Cardiac muscle cell (in vitro differentiated cells and primary cell): ENCODE measurements at regions not wholly inside any gene's neighbourhood (a gene's known extent, or its start where the extent isn't known, plus 50 kb on each side); places are given as distances from the start of the nearest gene placed in this dataset.

Experiments used
- DNase-seq, 2 donors: peaks; one replicate each; pipeline versions ENCODE4 v3.0.0 to v3.0.0-alpha.2; 2010 to 2017; ENCODE audit warnings: low read depth in 1 of 2, low spot score in 1 of 2
- H3K27ac ChIP-seq: fragments of 200-600 bp; sonication (generic); 2 replicates; pipeline ENCODE4 v1.5.1; 2016
- H3K27me3 ChIP-seq: fragments of 200-600 bp; sonication (generic); 2 replicates; pipeline ENCODE4 v1.6.0; 2016; ENCODE audit warnings: control low read depth
- H3K36me3 ChIP-seq: fragments of 200-600 bp; sonication (generic); 2 replicates; pipeline ENCODE4 v1.5.1; 2016; ENCODE audit warnings: control low read depth
- H3K4me1 ChIP-seq: fragments of 200-600 bp; sonication (generic); 2 replicates; pipeline ENCODE4 v1.8.1; 2017; ENCODE audit warnings: low read depth, mild to moderate bottlenecking, mixed run types
- H3K4me3 ChIP-seq: fragments of 200-600 bp; sonication (generic); 2 replicates; pipeline ENCODE4 v1.5.1; 2016; ENCODE audit warnings: mild to moderate bottlenecking
- H3K9me3 ChIP-seq: fragments of 200-600 bp; sonication (generic); 2 replicates; pipeline ENCODE4 v1.5.1; 2017; ENCODE audit warnings: low read depth, mild to moderate bottlenecking, control low read depth
- CTCF ChIP-seq: IDR thresholded peaks from 2 replicates; pipeline ENCODE4 v1.5.1; 2012; ENCODE audit warnings: low read depth, mild to moderate bottlenecking, low read length

- no peak overlapping the region for H3K4me3 ChIP-seq
- no peaks in the 10 kb centered on the region for H3K36me3 ChIP-seq
- H3K4me1 ChIP-seq = peaks cover 22% of the 10 kb centered on the region
- no peaks in the 10 kb centered on the region for H3K9me3 ChIP-seq
- no peak for DNase-seq
- no peak overlapping the region for H3K27ac ChIP-seq
- no peaks in the 10 kb centered on the region for H3K27me3 ChIP-seq
- TF ChIP-seq CTCF = no peak
Observed at GRCh38 chr7:48992816-48993215, 68.5 kb downstream of the CDC14C start.

- Histone ChIP-seq H3K27ac (no peak overlapping the region), H3K36me3 (no peaks in the 10 kb centered on the region), H3K27me3 (no peaks in the 10 kb centered on the region), H3K4me3 (no peak overlapping the region), H3K4me1 (no peaks in the 10 kb centered on the region), H3K9me3 (no peaks in the 10 kb centered on the region)
- DNase-seq = peak; percentile 2 to 66
- peak; percentile 22 for TF ChIP-seq CTCF
Observed at GRCh38 chr7:49001610-49002033, 77.3 kb downstream of the CDC14C start.

- Histone ChIP-seq H3K9me3 (no peaks in the 10 kb centered on the region), H3K27ac (no peak overlapping the region), H3K4me3 (no peak overlapping the region), H3K36me3 (no peaks in the 10 kb centered on the region), H3K4me1 (no peaks in the 10 kb centered on the region), H3K27me3 (no peaks in the 10 kb centered on the region)
- DNase-seq = no peak
- TF ChIP-seq CTCF = no peak
Observed at GRCh38 chr7:49010717-49011116, 86.4 kb downstream of the CDC14C start.

- no peak for DNase-seq
- no peaks in the 10 kb centered on the region for H3K4me1 ChIP-seq
- H3K27ac ChIP-seq = no peak overlapping the region
- no peaks in the 10 kb centered on the region for H3K9me3 ChIP-seq
- no peaks in the 10 kb centered on the region for H3K27me3 ChIP-seq
- no peak overlapping the region for H3K4me3 ChIP-seq
- H3K36me3 ChIP-seq = no peaks in the 10 kb centered on the region
- TF ChIP-seq CTCF = no peak
Observed at GRCh38 chr7:49014870-49015269, 90.5 kb downstream of the CDC14C start.

GRCh38 chr7:49020145-49020544, 95.8 kb downstream of the CDC14C start:
- H3K4me3 ChIP-seq = no peak overlapping the region
- DNase-seq = no peak
- TF ChIP-seq CTCF = no peak
- no peaks in the 10 kb centered on the region for H3K4me1 ChIP-seq
- no peak overlapping the region for H3K27ac ChIP-seq
- H3K36me3 ChIP-seq = no peaks in the 10 kb centered on the region
- H3K27me3 ChIP-seq = no peaks in the 10 kb centered on the region
- H3K9me3 ChIP-seq = no peaks in the 10 kb centered on the region

- no peak for DNase-seq
- no peak for TF ChIP-seq CTCF
Observed at GRCh38 chr7:49022448-49022847, 98.1 kb downstream of the CDC14C start.

More at GRCh38 chr7:49022448-49022847, 98.1 kb downstream of the CDC14C start:
- H3K36me3 ChIP-seq = no peaks in the 10 kb centered on the region
- no peak overlapping the region for H3K4me3 ChIP-seq
- H3K27ac ChIP-seq = no peak overlapping the region
- no peaks in the 10 kb centered on the region for H3K27me3 ChIP-seq
- H3K9me3 ChIP-seq = no peaks in the 10 kb centered on the region
- peaks cover 8% of the 10 kb centered on the region for H3K4me1 ChIP-seq
